Vagina (tissue), 2 donors: ENCODE measurements at regions not wholly inside any gene's neighbourhood (a gene's known extent, or its start where the extent isn't known, plus 50 kb on each side); places are given as distances from the start of the nearest gene placed in this dataset.

Experiments
- DNase-seq, 2 donors: peaks; one replicate each; pipeline ENCODE4 v3.0.0-alpha.2; 2017; ENCODE audit errors: extremely low spot score in 2 of 2
- H3K27ac ChIP-seq: fragments of 200-600 bp; sonication (generic); one replicate; pipeline ENCODE4 v1.5.1; 2019
- H3K27me3 ChIP-seq: fragments of 200-600 bp; sonication (generic); one replicate; pipeline ENCODE4 v1.5.1; 2019
- H3K36me3 ChIP-seq, 2 donors: fragments of 200-600 bp; sonication (generic); one replicate each; pipeline ENCODE4 v1.5.1; 2017 to 2019
- H3K4me1 ChIP-seq: fragments of 200-600 bp; sonication (generic); one replicate; pipeline ENCODE4 v1.5.1; 2019
- H3K4me3 ChIP-seq, 2 donors: fragments of 200-600 bp; sonication (generic); 1 replicate in 1 of 2; 2 replicates in 1 of 2; pipeline ENCODE4 v1.5.1; 2016 to 2019
- H3K9me3 ChIP-seq: fragments of 200-600 bp; sonication (generic); one replicate; pipeline ENCODE4 v1.5.1; 2019
- POLR2A ChIP-seq, 2 donors: fragments of 450-650 bp; IDR thresholded peaks; one replicate each; pipeline ENCODE4 v1.6.1; 2017; ENCODE audit warnings: antibody characterized with exemption in 2 of 2, mild to moderate bottlenecking in 2 of 2, moderate library complexity in 2 of 2
- POLR2AphosphoS5 ChIP-seq, 2 donors: sonication (generic); formaldehyde crosslinking; IDR thresholded peaks; one replicate each; pipeline ENCODE4 v1.9.0; 2017; ENCODE audit warnings: antibody characterized with exemption in 2 of 2, mild to moderate bottlenecking in 2 of 2, low read depth in 1 of 2; ENCODE audit not compliant: insufficient read depth in 1 of 2
- intact Hi-C: fragments of 100-400 bp; cut with DNase I; formaldehyde crosslinking; loops from one replicate; pipeline ENCODE4 v1.15.1; 2023
- TF ChIP-seq, protein P1 (sequence below), 3 experiments: fragments of 450-650 bp in 2 of 3; fragments of 200-600 bp in 1 of 3; sonication (generic) in 1 of 3; IDR thresholded peaks; one replicate each; pipeline ENCODE4 v1.5.1; 2017 to 2019; ENCODE audit warnings: antibody characterized with exemption in 3 of 3, mild to moderate bottlenecking in 2 of 3, moderate library complexity in 2 of 3

DNA sequence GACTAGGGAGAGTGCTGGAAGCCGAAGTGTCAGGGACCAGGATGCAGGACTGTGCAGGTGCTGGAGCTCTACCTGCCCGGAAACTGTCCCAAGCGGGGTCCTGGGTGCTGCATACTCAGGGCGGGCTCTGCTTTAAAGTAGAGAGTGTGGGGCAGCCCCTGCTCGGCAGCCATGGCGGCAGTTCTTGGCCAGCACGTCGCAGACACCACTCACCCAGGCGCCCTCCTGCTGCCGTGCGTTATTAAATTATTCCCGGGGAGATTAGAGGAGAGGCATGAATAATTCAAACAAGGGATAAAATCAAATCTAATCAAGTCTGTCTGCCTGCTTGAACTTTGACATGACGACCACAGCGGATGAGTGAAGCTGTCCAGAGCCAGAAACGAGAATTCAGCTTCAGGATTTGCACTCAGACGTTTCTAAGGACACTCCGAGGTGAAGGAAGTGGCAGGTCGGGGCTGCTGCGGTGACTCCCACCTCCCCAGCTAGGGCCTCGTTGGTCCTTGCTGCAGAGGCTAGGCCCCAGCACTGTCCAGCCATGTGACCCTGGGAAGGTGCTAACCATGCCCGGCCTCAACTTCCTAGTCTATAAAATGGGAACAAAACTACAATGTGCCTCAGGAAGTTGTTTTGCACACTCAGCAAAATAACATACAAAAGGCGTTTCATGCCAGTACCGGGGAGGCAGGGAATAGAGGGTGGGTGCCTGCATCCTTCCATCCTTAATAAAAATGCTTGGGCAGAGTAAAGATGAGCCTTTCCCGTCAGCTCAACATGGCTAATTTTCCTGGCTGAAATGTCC, 91.3 kb upstream of the ADAMTS2 start:
- TF ChIP-seq POLR2A (IDR thresholded peaks at IDR 0.05) = no peak
- TF ChIP-seq, protein P1, sequence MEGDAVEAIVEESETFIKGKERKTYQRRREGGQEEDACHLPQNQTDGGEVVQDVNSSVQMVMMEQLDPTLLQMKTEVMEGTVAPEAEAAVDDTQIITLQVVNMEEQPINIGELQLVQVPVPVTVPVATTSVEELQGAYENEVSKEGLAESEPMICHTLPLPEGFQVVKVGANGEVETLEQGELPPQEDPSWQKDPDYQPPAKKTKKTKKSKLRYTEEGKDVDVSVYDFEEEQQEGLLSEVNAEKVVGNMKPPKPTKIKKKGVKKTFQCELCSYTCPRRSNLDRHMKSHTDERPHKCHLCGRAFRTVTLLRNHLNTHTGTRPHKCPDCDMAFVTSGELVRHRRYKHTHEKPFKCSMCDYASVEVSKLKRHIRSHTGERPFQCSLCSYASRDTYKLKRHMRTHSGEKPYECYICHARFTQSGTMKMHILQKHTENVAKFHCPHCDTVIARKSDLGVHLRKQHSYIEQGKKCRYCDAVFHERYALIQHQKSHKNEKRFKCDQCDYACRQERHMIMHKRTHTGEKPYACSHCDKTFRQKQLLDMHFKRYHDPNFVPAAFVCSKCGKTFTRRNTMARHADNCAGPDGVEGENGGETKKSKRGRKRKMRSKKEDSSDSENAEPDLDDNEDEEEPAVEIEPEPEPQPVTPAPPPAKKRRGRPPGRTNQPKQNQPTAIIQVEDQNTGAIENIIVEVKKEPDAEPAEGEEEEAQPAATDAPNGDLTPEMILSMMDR (IDR thresholded peaks at IDR 0.05) = no peak
- TF ChIP-seq POLR2AphosphoS5 (IDR thresholded peaks at IDR 0.05; ENCODE audit: insufficient read depth in 1 of 2, low read depth in 1 of 2) = no peak
- Histone ChIP-seq H3K36me3 (no peaks in the 10 kb centered on the region), H3K4me1 (no peaks in the 10 kb centered on the region), H3K4me3 (no peak overlapping the region), H3K27ac (no peak overlapping the region), H3K27me3 (no peaks in the 10 kb centered on the region), H3K9me3 (no peaks in the 10 kb centered on the region)
- intact Hi-C loops = no loop called here
- no peak for DNase-seq

DNA sequence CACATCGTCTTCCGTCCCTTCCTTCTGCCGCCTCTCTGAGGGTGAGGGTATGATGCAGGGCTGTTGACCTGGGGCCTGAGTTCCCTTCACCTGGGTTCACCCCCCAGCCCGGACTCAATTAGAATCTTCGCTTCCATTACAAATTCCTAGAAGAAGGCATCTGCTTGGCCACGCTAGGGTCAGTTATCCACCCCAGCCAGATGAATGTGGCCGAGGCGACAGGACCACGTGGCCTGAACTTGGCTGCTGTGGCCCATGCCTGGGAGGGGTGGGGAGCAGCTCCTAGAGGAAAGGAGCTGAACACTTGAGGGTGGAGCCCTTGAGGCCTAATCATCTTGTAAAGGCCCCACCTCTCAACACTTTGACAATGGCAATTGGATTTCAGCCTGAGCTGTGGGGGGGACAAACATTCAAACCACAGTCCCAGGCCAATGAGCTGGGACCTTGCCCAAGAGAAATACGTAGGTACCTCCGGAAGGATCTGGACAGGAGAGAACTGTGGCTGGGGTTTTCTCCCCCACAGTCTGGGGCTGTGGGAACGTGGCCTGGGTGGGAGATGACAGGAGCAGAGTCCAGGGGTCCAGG, 90.6 kb upstream of the ADAMTS2 start:
- TF ChIP-seq POLR2A (IDR thresholded peaks at IDR 0.05) = no peak
- TF ChIP-seq, protein P1 (IDR thresholded peaks at IDR 0.05) = no peak
- H3K4me3 ChIP-seq = no peak overlapping the region
- H3K27me3 ChIP-seq = no peaks in the 10 kb centered on the region
- no peaks in the 10 kb centered on the region for H3K9me3 ChIP-seq
- H3K36me3 ChIP-seq = no peaks in the 10 kb centered on the region
- H3K27ac ChIP-seq = no peak overlapping the region
- no peaks in the 10 kb centered on the region for H3K4me1 ChIP-seq
- intact Hi-C loops = no loop called here
- no peak for DNase-seq

DNA sequence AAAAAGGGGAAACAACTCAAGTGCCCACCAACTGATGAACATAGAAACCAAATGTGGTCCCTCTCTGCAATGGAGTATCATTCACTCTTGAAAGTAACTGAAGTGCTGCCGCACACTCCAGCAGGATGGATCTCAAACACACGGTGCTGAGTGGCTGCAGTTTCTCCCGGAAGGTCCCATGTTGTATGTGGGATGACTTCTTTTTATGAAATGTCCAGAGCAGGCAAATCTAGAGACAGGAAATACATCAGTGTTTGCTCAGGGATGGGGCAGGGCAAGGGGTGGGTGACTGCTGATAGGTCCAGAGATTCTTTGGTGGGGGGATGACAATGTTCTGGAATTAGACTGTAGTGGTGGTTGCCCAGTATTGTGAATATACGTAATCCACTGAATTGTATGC, 89.9 kb upstream of the ADAMTS2 start:
- Histone ChIP-seq H3K4me1 (no peaks in the 10 kb centered on the region), H3K4me3 (no peak overlapping the region), H3K27ac (no peak overlapping the region), H3K9me3 (no peaks in the 10 kb centered on the region), H3K36me3 (no peaks in the 10 kb centered on the region), H3K27me3 (no peaks in the 10 kb centered on the region)
- no peak for TF ChIP-seq POLR2AphosphoS5 (IDR thresholded peaks at IDR 0.05; ENCODE audit: insufficient read depth in 1 of 2, low read depth in 1 of 2)
- TF ChIP-seq, protein P1 (IDR thresholded peaks at IDR 0.05) = no peak
- no peak for TF ChIP-seq POLR2A (IDR thresholded peaks at IDR 0.05)
- DNase-seq = no peak
- intact Hi-C loops = no loop called here

DNA sequence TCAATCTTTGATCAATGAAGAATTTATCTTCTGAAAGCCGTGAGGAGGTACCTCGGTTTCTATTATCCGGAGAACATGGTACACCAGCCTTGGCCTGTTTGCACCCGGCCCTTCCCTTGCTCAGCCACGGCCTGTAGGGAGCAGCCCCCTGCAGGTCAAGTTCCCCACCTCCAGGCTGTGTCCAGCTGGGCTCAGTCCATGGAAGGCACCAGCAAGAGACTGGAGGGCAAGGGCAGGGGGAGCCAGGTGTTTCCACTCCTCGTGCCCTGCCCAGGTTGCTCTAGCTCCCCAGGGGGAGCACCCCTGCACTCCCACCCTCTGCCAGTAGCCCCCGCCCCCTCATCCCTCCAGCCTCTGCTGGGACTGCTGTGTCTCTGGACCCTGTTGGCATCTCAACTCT, 87.3 kb upstream of the ADAMTS2 start:
- Histone ChIP-seq H3K9me3 (no peaks in the 10 kb centered on the region), H3K27me3 (no peaks in the 10 kb centered on the region), H3K4me1 (no peaks in the 10 kb centered on the region), H3K36me3 (no peaks in the 10 kb centered on the region), H3K27ac (no peak overlapping the region), H3K4me3 (no peak overlapping the region)
- TF ChIP-seq POLR2AphosphoS5 (IDR thresholded peaks at IDR 0.05; ENCODE audit: insufficient read depth in 1 of 2, low read depth in 1 of 2) (no peak), POLR2A (IDR thresholded peaks at IDR 0.05) (no peak)
- TF ChIP-seq, protein P1 (IDR thresholded peaks at IDR 0.05) = no peak
- DNase-seq = no peak
- intact Hi-C loops = no loop called here

DNA sequence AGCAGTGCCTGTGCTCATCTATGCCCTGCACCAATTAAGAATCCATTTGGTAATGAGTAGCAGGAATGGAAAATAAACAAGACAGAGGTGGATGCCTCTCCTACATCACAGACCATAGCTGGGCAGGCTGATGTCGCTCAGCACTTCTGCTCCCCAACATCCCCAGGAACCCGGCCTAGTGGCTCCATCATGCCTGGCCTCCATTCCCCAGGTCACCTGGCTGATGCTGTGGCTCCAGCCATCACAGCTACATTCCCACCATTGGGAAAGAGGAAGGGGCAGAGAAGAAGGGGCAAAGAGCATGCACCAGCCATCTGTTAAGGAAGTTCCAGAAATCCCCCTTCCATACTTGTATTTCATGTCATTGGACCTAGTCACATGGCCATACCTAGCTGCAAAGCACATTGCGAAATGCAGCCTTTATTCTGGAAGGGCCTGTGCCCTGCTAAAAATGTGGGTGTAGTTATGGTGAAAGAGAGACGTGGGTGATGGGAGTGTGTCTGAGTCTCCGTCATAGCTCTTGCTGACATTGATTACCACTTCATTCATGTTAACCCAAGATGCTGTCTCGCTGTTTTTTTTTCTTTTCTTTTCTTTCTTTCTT, 86.1 kb upstream of the ADAMTS2 start:
- Histone ChIP-seq H3K36me3 (no peaks in the 10 kb centered on the region), H3K9me3 (no peaks in the 10 kb centered on the region), H3K27me3 (no peaks in the 10 kb centered on the region), H3K27ac (no peak overlapping the region), H3K4me1 (no peaks in the 10 kb centered on the region), H3K4me3 (no peak overlapping the region)
- no peak for TF ChIP-seq POLR2A (IDR thresholded peaks at IDR 0.05)
- TF ChIP-seq, protein P1 (IDR thresholded peaks at IDR 0.05) = no peak
- TF ChIP-seq POLR2AphosphoS5 (IDR thresholded peaks at IDR 0.05; ENCODE audit: insufficient read depth in 1 of 2, low read depth in 1 of 2) = no peak
- DNase-seq = no peak
- intact Hi-C loops = no loop called here
